ENCODE measurements at regions not wholly inside any gene's neighbourhood (a gene's known extent, or its start where the extent isn't known, plus 50 kb on each side); places are given as distances from the start of the nearest gene placed in this dataset.

GRCh38 chr2:16264931-16265540 lies 324.7 kb downstream of the MYCN start:
- Mint-ChIP-seq H3K4me3 (no peak overlapping the region), H3K9me3 (ENCODE audit: low read depth) (no peaks in the 10 kb centered on the region), H3K4me1 (ENCODE audit: low read depth) (no peaks in the 10 kb centered on the region), H3K36me3 (no peaks in the 10 kb centered on the region), H3K27ac (no peak overlapping the region), H3K27me3 (peaks cover 5% of the 10 kb centered on the region)

- Mint-ChIP-seq H3K4me1 (ENCODE audit: low read depth) (no peaks in the 10 kb centered on the region), H3K27ac (no peak overlapping the region), H3K9me3 (ENCODE audit: low read depth) (no peaks in the 10 kb centered on the region)
These were observed 324.1 kb downstream of the MYCN start for GRCh38 chr2:16264491-16264890.

GRCh38 chr2:16263241-16263890 lies 323.0 kb downstream of the MYCN start:
- Mint-ChIP-seq H3K4me1 (ENCODE audit: low read depth) (no peaks in the 10 kb centered on the region), H3K36me3 (no peaks in the 10 kb centered on the region), H3K27ac (no peak overlapping the region), H3K4me3 (no peak overlapping the region), H3K9me3 (ENCODE audit: low read depth) (no peaks in the 10 kb centered on the region), H3K27me3 (peaks cover 3% of the 10 kb centered on the region)

More at GRCh38 chr2:16264491-16264890, 324.1 kb downstream of the MYCN start:
- no peak overlapping the region for H3K4me3 Mint-ChIP-seq
- H3K36me3 Mint-ChIP-seq: no peaks in the 10 kb centered on the region
- H3K27me3 Mint-ChIP-seq: peaks cover 5% of the 10 kb centered on the region

GRCh38 chr2:16262526-16263178 lies 322.3 kb downstream of the MYCN start:
- Mint-ChIP-seq H3K27me3 (peaks cover 2% of the 10 kb centered on the region), H3K36me3 (no peaks in the 10 kb centered on the region), H3K4me3 (no peak overlapping the region), H3K27ac (no peak overlapping the region), H3K4me1 (ENCODE audit: low read depth) (peaks cover under 1% of the 10 kb centered on the region), H3K9me3 (ENCODE audit: low read depth) (no peaks in the 10 kb centered on the region)

GRCh38 chr2:16261791-16262190 lies 321.4 kb downstream of the MYCN start:
- Mint-ChIP-seq H3K27ac (no peak overlapping the region), H3K9me3 (ENCODE audit: low read depth) (no peaks in the 10 kb centered on the region), H3K36me3 (no peaks in the 10 kb centered on the region), H3K27me3 (peaks cover 2% of the 10 kb centered on the region), H3K4me1 (ENCODE audit: low read depth) (peaks cover 9% of the 10 kb centered on the region), H3K4me3 (no peak overlapping the region)

GRCh38 chr2:16261071-16261470 lies 320.7 kb downstream of the MYCN start:
- H3K4me3 Mint-ChIP-seq: no peak overlapping the region
- H3K4me1 Mint-ChIP-seq (ENCODE audit: low read depth): peaks cover 9% of the 10 kb centered on the region

GRCh38 chr2:16260041-16260830 lies 319.9 kb downstream of the MYCN start:
- Mint-ChIP-seq H3K4me3 (no peak overlapping the region), H3K27ac (no peak overlapping the region), H3K9me3 (ENCODE audit: low read depth) (no peaks in the 10 kb centered on the region), H3K4me1 (ENCODE audit: low read depth) (peaks cover 9% of the 10 kb centered on the region), H3K27me3 (peaks cover 2% of the 10 kb centered on the region), H3K36me3 (no peaks in the 10 kb centered on the region)

More at GRCh38 chr2:16261071-16261470, 320.7 kb downstream of the MYCN start:
- Mint-ChIP-seq H3K27ac (no peak overlapping the region), H3K27me3 (peaks cover 2% of the 10 kb centered on the region), H3K36me3 (no peaks in the 10 kb centered on the region), H3K9me3 (ENCODE audit: low read depth) (no peaks in the 10 kb centered on the region)

GRCh38 chr2:16259010-16259409 lies 318.7 kb downstream of the MYCN start:
- Mint-ChIP-seq H3K27ac (no peak overlapping the region), H3K36me3 (no peaks in the 10 kb centered on the region), H3K27me3 (peaks cover 2% of the 10 kb centered on the region), H3K4me3 (no peak overlapping the region), H3K9me3 (ENCODE audit: low read depth) (no peaks in the 10 kb centered on the region), H3K4me1 (ENCODE audit: low read depth) (peaks cover 9% of the 10 kb centered on the region)

- Mint-ChIP-seq H3K27me3 (no peaks in the 10 kb centered on the region), H3K27ac (no peak overlapping the region)
These were observed 318.0 kb downstream of the MYCN start for GRCh38 chr2:16258350-16258749.

GRCh38 chr2:16257322-16258028 lies 317.1 kb downstream of the MYCN start:
- no peak overlapping the region for H3K4me3 Mint-ChIP-seq
- no peaks in the 10 kb centered on the region for H3K9me3 Mint-ChIP-seq (ENCODE audit: low read depth)
- H3K27me3 Mint-ChIP-seq: no peaks in the 10 kb centered on the region
- H3K4me1 Mint-ChIP-seq (ENCODE audit: low read depth): peaks cover 9% of the 10 kb centered on the region
- no peaks in the 10 kb centered on the region for H3K36me3 Mint-ChIP-seq
- H3K27ac Mint-ChIP-seq: peak overlapping the region; percentile 35

More at GRCh38 chr2:16258350-16258749, 318.0 kb downstream of the MYCN start:
- Mint-ChIP-seq H3K9me3 (ENCODE audit: low read depth) (no peaks in the 10 kb centered on the region), H3K36me3 (no peaks in the 10 kb centered on the region), H3K4me3 (no peak overlapping the region), H3K4me1 (ENCODE audit: low read depth) (peaks cover 9% of the 10 kb centered on the region)

- Mint-ChIP-seq H3K27ac (no peak overlapping the region), H3K4me3 (no peak overlapping the region), H3K9me3 (ENCODE audit: low read depth) (no peaks in the 10 kb centered on the region), H3K27me3 (no peaks in the 10 kb centered on the region), H3K36me3 (no peaks in the 10 kb centered on the region), H3K4me1 (ENCODE audit: low read depth) (peaks cover 9% of the 10 kb centered on the region)
These were observed 316.4 kb downstream of the MYCN start for GRCh38 chr2:16256601-16257321.

GRCh38 chr2:16255120-16255519 lies 314.8 kb downstream of the MYCN start:
- Mint-ChIP-seq H3K36me3 (no peaks in the 10 kb centered on the region), H3K27ac (no peak overlapping the region), H3K27me3 (no peaks in the 10 kb centered on the region), H3K4me1 (ENCODE audit: low read depth) (peaks cover 9% of the 10 kb centered on the region), H3K4me3 (no peak overlapping the region), H3K9me3 (ENCODE audit: low read depth) (no peaks in the 10 kb centered on the region)

- no peaks in the 10 kb centered on the region for H3K36me3 Mint-ChIP-seq
- H3K4me3 Mint-ChIP-seq: no peak overlapping the region
- peaks cover 9% of the 10 kb centered on the region for H3K4me1 Mint-ChIP-seq (ENCODE audit: low read depth)
- no peaks in the 10 kb centered on the region for H3K27me3 Mint-ChIP-seq
- no peaks in the 10 kb centered on the region for H3K9me3 Mint-ChIP-seq (ENCODE audit: low read depth)
- no peak overlapping the region for H3K27ac Mint-ChIP-seq
These were observed 314.1 kb downstream of the MYCN start for GRCh38 chr2:16254356-16254965.

GRCh38 chr2:16253291-16253690 lies 312.9 kb downstream of the MYCN start:
- Mint-ChIP-seq H3K9me3 (ENCODE audit: low read depth) (no peaks in the 10 kb centered on the region), H3K36me3 (no peaks in the 10 kb centered on the region), H3K4me3 (no peak overlapping the region), H3K4me1 (ENCODE audit: low read depth) (peaks cover 9% of the 10 kb centered on the region), H3K27me3 (peaks cover 3% of the 10 kb centered on the region), H3K27ac (no peak overlapping the region)

Measured in activated naive CD8-positive, alpha-beta T cell (primary cell).